ENCODE measurements at regions not wholly inside any gene's neighbourhood (a gene's known extent, or its start where the extent isn't known, plus 50 kb on each side); places are given as distances from the start of the nearest gene placed in this dataset.

- no peak for DNase-seq
Observed at GRCh38 chr14:42424501-42424900, 817.8 kb downstream of the LRFN5 start.

DNA sequence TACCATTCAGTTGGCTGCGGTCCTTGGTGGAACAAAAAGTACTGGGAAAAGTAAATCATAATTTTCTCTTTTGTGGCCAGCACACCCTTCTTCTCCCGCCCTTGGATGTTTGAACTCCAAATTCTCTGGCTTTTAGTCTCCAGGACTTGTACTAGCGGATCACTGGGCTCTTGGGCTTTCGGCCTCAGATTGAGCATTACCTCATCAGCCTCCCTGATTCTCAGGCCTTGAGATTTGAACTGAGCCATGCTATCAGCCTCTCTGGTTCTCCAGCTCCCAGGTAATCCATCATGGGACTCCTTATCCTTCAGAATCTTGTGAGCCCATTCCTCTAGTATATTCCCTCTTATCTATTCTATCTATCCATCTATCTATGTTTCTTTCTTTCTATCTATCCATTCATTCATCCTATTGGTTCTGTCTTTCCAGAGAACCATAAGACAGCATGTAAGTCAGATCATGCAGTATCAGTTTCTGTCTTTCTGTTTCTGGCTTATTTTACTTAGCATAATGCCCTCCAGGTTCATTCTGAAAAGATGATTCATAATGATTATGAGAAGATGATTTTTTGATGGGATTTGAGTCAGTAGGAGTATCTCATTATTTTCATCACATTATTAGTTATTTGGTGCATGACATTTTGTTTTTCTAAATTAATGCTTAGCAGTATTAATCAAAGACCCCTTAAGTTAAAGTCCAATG, 814.9 kb downstream of the LRFN5 start:
- no peak for DNase-seq

- DNase-seq = no peak
Observed at GRCh38 chr14:42420071-42420470, 813.4 kb downstream of the LRFN5 start.

DNA sequence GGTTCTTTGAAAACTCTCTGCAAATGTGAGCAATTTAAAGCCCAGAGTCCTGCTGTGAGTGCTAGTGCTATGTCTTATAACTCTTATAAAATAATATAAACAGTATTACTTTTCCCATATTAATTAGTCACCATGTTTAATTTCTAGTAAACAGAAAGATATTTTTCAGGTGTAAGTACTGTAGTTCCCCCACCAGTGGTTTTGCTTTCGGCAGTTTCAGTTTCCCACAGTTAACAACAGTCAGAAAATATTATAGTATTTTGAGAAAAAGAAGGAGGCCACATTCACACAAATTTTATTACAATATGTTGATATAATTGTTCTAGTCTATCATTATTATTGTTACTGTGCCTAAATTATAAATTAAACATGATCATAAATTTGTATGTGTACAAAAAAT, 800.5 kb downstream of the LRFN5 start:
- no peak for DNase-seq

- no peak for DNase-seq
Observed at GRCh38 chr14:42391146-42391834, 784.6 kb downstream of the LRFN5 start.

DNA sequence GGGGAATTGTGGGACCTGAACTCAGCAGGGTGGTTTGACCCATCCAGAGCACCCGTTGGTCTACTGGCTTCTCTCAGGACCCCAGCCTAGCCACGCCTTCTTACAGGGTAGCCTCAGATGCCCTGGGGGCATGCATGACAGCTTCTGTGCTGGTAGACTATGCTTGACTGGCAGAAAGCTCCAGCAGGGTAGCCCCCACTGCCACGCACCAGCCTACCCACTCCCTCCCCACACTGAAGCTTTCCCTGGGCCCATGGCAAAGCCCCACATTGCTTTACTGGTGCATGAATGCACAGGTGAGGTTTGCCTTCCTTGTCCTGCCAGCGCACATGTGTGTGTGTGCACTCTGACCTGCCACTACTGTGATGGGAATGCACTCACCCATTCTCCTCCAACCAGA, 772.2 kb downstream of the LRFN5 start:
- no peak for DNase-seq

DNA sequence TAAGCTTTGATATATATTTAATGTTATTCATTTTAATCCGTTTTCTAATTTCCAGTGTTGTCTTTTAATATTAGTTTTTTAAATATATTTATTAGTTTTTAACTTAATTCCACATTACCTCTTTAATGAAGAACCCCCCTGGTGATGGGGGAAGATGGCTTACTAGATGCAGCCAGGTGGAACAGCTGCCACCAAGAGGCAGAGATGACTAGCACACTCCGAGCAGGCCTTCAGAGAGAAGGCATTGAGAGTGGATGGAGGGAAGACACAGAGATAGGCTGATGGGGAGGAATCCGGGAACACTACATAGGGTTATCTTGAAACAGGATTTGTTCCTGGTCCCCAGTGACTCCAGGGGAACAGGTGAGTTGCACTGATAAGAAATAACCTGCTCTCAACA, 771.6 kb downstream of the LRFN5 start:
- no peak for DNase-seq

GRCh38 chr14:42374332-42374731, 767.7 kb downstream of the LRFN5 start:
- DNase-seq = no peak

GRCh38 chr14:42370056-42370455, 763.4 kb downstream of the LRFN5 start:
- no peak for DNase-seq

DNA sequence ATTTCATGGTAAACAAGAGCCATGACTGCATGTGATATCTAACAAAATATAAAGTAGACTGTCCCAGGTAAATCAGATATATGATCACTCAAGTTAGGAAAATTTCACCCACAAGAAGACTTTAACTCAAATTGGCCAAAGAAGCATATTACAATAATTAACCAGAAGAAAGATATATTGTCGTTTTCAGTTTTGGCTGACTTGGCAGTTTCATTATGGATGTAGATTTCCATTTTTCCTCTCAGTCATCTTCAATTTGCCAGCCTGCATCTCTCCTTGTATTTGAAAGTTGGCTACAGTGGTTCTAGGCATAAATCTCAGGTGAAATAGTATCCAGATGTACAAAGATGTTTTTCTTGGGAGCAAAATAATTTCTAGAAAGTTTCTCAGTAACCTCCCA, 761.6 kb downstream of the LRFN5 start:
- no peak for DNase-seq

- DNase-seq = no peak
Observed at GRCh38 chr14:42353315-42353714, 746.6 kb downstream of the LRFN5 start.

DNA sequence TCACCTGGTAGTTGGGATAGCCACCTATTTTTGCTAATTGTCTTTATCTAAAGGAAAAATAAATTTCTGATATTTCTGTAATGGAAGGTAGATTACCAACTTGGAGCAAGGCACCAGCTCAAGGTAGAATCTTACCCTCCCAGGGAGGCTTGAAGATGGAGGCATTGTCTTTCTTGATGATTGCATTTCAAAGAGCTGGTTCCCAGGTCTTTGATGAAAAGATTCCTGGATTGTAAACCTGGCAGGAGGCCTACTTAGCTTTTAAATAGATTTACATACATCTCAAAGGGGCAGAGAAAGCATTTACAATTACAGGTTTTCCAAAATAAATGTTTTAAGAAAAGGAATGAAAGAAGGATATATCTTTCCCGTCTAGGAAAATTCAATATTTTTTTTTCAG, 729.2 kb downstream of the LRFN5 start:
- DNase-seq = no peak

DNA sequence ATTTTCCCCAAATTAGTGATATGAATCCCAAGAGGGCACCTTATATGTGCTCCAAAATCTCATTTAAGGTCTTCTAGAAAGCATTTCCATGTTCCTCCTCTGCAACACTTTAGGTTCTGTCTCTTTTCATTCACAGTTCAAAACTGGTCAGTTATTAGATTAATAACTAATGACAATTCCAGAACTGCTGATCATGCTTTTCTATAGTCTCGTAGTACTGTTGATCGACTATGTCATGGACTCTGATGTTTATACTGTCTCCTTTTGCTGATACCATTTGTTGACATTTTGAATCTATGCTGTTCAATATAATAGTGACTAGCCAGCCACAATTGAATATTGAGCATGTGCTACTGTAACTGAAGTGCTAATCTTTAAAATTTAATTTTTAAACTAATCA, 728.3 kb downstream of the LRFN5 start:
- no peak for DNase-seq

DNA sequence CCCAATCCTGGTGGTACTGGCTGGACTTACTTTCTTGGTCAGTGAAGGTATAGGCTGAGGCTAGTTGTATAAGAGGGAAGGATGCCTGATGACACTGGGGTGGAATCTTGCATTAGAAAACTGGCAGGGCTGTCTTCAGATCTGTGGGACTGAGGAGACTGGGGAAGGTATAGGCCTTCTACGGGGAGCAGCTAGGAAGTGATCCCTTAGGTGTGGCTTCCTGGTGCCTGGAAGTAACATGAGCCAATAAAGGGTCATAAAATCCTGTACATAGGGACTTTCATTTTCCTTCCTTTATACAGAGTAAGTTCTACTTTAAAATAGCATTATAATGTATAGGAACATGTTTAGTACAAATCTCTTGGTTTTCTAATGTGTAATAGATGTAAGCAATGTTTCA, 716.8 kb downstream of the LRFN5 start:
- DNase-seq = no peak

- DNase-seq = no peak
Observed at GRCh38 chr14:42322531-42323284, 716.0 kb downstream of the LRFN5 start.

DNA sequence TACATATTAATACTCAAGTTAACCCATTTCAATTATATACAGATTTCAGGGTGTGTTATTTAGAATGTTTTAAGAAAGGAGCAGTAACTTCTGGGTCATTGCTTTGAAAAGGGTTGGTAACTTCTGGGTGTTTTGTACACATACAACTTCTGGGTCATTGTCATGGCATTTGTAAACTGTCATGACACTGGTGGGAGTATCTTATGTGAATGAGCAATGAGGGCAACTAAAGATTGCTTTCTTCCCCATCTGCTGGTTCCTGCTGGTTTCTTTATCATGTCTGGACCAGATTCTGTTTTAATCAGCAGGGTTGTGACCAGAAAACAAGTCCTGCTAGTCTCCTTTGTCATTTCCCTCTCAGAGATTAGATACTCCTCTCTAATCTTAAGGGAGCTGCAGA, 713.3 kb downstream of the LRFN5 start:
- no peak for DNase-seq

- DNase-seq = no peak
Observed at GRCh38 chr14:42316693-42317092, 710.0 kb downstream of the LRFN5 start.

DNA sequence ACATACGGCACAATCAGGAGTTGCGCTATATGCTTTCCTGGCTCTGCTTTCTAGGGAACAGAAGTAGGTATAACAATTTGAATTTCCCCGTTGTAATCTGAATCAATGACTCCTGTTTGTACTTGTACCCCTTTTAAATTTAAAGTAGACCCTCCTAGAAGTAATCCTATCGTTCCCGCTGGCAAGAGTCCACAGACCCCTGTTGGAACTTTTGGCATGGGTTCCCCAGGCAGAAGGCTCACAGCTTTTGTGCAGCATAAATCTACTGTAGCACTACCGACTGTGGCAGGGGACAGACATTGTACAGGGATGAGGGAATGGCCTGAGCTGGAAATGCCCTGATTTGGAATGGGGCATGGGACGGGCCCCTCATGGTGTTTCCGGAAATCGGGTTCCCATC, 705.2 kb downstream of the LRFN5 start:
- no peak for DNase-seq

DNA sequence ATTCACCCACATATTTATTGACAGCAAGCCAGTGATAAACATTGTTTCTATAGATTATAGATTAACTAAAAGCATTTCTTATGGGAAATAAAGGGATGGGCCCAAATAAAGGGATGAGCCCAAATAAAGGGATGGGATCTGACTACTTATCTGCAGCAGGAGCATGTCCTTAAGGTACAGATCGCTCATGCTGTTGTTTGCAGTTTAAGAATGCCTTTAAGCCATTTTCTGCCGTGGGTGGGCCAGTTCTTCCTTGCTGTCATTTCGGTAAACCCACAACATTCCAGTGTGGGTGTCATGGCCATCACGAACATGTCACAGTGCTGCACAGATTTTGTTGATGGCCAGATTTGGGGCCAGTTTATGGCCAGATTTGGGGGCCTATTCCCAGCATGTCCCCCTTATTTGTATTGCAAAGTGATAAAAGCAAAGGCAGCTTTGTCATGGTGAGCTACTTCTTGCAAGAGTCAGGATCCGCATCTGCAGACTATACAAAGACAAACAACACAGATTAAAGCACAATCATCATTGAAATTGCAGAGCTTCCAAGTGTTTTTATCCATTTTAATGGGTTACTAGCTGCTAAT, 700.7 kb downstream of the LRFN5 start:
- DNase-seq = no peak

- DNase-seq = no peak
Observed at GRCh38 chr14:42299692-42300091, 693.0 kb downstream of the LRFN5 start.

DNA sequence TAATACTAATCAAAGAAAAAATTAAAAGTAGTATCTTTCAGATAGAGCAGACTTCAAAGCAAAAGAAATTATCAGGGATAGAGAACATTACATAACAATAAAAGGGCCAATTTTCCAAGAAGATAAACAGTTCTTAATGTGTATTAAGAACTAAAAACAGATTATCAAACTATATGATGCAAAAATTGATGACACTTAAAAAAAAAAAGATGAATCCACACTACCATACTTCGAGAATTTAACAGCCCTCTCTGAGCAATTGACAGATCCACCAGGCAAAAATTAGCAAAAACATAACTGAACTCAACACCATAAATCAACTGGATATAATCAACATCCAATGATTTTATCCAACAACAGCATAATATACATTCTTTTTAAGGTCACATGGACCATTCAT, 686.5 kb downstream of the LRFN5 start:
- no peak for DNase-seq

GRCh38 chr14:42277840-42278239, 671.2 kb downstream of the LRFN5 start:
- no peak for DNase-seq

- DNase-seq = no peak
Observed at GRCh38 chr14:42269234-42269633, 662.6 kb downstream of the LRFN5 start.

- no peak for DNase-seq
Observed at GRCh38 chr14:42248131-42248530, 641.5 kb downstream of the LRFN5 start.
